ENCODE measurements at regions not wholly inside any gene's neighbourhood (a gene's known extent, or its start where the extent isn't known, plus 50 kb on each side); places are given as distances from the start of the nearest gene placed in this dataset.
A peak's percentile ranks its signal among the peaks of the same experiment; 100 is the strongest.

DNA sequence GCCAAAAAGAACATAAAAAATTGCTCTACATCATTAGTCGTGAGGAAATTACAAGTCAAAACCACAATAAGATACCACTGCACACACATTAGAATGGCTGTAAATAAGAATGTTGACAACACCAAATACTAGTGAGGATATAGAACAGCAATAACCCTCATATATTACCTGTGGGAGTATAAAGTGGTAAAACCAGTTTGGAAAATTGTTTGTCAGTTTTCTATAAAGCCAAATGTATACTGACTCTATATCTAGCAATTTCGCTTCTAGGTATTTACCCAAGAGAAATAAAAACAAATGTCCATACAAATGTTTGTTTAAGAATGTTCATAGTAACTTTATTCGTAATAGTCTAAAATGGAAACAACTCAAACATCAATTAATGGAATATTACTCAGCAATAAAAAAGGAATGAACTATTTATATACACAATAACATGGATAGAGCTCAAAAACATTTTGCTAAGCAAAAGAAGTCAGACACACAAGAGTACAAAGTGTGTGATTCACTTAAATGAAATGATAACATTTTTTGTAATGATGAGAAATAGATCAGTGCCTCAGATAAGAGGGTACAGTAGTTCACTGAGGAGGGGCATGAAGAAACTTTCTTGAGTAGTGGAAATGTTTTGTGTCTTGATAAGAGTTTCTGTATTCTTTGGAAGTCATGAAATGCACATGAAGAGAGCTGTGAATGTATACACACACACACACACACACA is 219.6 kb upstream of the ZNF462 start:
- Histone ChIP-seq H3K9ac (no peak overlapping the region), H3K79me2 (no peaks in the 10 kb centered on the region), H3K4me1 (no peaks in the 10 kb centered on the region), H3K4me3 (ENCODE audit: low read depth, low read length) (no peak overlapping the region), H2AFZ (no peak overlapping the region), H3K9me3 (ENCODE audit: control insufficient read depth, low read length) (no peaks in the 10 kb centered on the region), H3K27me3 (ENCODE audit: control insufficient read depth, insufficient read depth, low read length) (no peaks in the 10 kb centered on the region), H3K4me2 (ENCODE audit: low read length) (no peak overlapping the region), H3K27ac (no peak overlapping the region), H3K36me3 (ENCODE audit: control insufficient read depth, insufficient read depth, low read length) (no peaks in the 10 kb centered on the region)
- TF ChIP-seq, protein P1, sequence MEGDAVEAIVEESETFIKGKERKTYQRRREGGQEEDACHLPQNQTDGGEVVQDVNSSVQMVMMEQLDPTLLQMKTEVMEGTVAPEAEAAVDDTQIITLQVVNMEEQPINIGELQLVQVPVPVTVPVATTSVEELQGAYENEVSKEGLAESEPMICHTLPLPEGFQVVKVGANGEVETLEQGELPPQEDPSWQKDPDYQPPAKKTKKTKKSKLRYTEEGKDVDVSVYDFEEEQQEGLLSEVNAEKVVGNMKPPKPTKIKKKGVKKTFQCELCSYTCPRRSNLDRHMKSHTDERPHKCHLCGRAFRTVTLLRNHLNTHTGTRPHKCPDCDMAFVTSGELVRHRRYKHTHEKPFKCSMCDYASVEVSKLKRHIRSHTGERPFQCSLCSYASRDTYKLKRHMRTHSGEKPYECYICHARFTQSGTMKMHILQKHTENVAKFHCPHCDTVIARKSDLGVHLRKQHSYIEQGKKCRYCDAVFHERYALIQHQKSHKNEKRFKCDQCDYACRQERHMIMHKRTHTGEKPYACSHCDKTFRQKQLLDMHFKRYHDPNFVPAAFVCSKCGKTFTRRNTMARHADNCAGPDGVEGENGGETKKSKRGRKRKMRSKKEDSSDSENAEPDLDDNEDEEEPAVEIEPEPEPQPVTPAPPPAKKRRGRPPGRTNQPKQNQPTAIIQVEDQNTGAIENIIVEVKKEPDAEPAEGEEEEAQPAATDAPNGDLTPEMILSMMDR (IDR thresholded peaks at IDR 0.05): no peak

DNA sequence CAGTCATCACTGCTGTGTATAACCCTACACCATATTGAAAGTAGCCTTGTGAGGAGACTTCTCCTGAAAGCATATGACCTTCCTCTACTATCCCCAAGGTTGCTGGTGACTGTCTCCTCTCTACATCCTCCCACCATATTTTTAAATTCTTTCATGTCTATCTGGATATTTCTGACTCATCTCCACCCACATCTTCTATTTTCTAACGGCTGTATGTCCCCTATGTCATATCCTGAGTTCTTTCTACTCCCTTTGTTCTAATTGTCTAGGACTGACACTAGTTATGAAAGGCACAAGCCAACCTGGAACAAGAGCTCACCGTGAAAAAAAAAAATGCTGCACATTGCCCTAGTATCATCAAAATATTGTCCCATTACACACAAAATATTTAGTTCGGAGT is 218.3 kb upstream of the ZNF462 start:
- Histone ChIP-seq H2AFZ (no peak overlapping the region), H3K4me1 (no peaks in the 10 kb centered on the region), H3K9ac (no peak overlapping the region), H3K9me3 (ENCODE audit: control insufficient read depth, low read length) (no peaks in the 10 kb centered on the region), H3K27me3 (ENCODE audit: control insufficient read depth, insufficient read depth, low read length) (no peaks in the 10 kb centered on the region), H3K4me2 (ENCODE audit: low read length) (no peak overlapping the region), H3K4me3 (ENCODE audit: low read depth, low read length) (no peak overlapping the region), H3K27ac (no peak overlapping the region), H3K36me3 (ENCODE audit: control insufficient read depth, insufficient read depth, low read length) (no peaks in the 10 kb centered on the region), H3K79me2 (no peaks in the 10 kb centered on the region)
- TF ChIP-seq, protein P1 (IDR thresholded peaks at IDR 0.05): no peak

DNA sequence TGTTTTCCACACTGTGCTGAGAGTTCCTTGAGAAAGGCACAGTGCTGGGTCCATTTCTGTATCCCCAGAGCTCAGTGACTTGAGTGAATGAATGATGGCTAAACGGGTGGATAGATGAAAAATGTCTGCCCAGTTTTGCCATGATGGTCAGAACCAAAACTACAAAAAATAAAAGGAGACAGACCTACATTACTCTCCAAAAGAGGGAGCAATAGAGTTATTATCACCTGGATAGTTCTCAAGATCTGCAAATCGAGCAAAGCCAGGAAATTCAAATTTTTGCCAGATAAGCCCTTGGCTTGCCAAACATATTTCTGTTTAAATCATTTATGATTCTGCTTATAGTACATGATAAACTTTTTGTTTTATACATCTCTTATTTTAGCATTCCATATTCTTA is 214.2 kb upstream of the ZNF462 start:
- H3K27me3 ChIP-seq (ENCODE audit: control insufficient read depth, insufficient read depth, low read length): no peaks in the 10 kb centered on the region
- H3K9me3 ChIP-seq (ENCODE audit: control insufficient read depth, low read length): no peaks in the 10 kb centered on the region
- H3K4me1 ChIP-seq: no peaks in the 10 kb centered on the region
- no peak overlapping the region for H3K27ac ChIP-seq
- no peaks in the 10 kb centered on the region for H3K36me3 ChIP-seq (ENCODE audit: control insufficient read depth, insufficient read depth, low read length)
- TF ChIP-seq, protein P1 (IDR thresholded peaks at IDR 0.05): peak; percentile 10
- no peak overlapping the region for H2AFZ ChIP-seq
- H3K9ac ChIP-seq: no peak overlapping the region
- H3K4me2 ChIP-seq (ENCODE audit: low read length): no peak overlapping the region
- no peak overlapping the region for H3K4me3 ChIP-seq (ENCODE audit: low read depth, low read length)
- H3K79me2 ChIP-seq: no peaks in the 10 kb centered on the region

DNA sequence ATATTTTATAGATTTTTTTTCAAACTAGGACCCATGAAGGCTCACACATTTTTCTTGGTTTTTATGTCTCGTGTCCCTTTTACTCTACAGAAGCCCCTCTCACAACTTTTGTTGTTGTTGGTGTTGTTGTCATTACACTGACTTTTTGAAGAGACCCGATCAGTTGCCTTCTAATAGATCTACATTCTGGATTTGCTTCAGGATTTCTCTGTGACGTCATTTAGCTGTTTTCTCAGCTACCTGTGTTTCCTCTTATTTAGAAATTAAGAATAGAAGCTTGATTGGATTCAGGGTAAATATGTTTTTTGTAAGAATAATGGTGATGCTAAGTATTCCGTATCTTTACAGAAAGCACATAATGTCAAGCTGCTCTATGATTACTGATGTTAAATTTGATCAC is 213.3 kb upstream of the ZNF462 start:
- no peak overlapping the region for H3K4me3 ChIP-seq (ENCODE audit: low read depth, low read length)
- no peaks in the 10 kb centered on the region for H3K9me3 ChIP-seq (ENCODE audit: control insufficient read depth, low read length)
- H3K4me1 ChIP-seq: no peaks in the 10 kb centered on the region
- no peak overlapping the region for H3K9ac ChIP-seq
- H3K79me2 ChIP-seq: no peaks in the 10 kb centered on the region
- H3K36me3 ChIP-seq (ENCODE audit: control insufficient read depth, insufficient read depth, low read length): no peaks in the 10 kb centered on the region
- H3K4me2 ChIP-seq (ENCODE audit: low read length): no peak overlapping the region
- H2AFZ ChIP-seq: no peak overlapping the region
- TF ChIP-seq, protein P1 (IDR thresholded peaks at IDR 0.05): no peak
- no peaks in the 10 kb centered on the region for H3K27me3 ChIP-seq (ENCODE audit: control insufficient read depth, insufficient read depth, low read length)
- no peak overlapping the region for H3K27ac ChIP-seq

DNA sequence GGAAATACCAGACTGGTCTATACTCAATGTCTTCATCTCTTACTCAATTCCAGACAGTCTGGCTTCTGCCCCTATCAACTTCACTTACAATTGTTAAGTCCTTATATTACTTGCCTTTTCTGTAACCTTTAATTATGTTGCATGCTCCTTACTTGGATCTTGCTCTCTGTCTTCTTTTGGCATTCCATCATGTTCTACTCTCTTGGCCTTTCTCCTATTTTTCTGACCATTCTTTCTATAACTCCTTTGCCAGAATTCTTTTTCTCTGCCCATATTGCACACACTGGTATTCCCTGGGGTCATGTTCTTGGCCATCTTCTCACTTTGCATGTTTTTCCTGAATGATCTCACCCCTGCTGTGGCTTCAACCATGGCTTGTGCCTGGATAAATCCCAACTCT is 209.8 kb upstream of the ZNF462 start:
- Histone ChIP-seq H2AFZ (no peak overlapping the region), H3K4me1 (no peaks in the 10 kb centered on the region), H3K4me3 (ENCODE audit: low read depth, low read length) (no peak overlapping the region), H3K4me2 (ENCODE audit: low read length) (no peak overlapping the region), H3K9ac (no peak overlapping the region), H3K27ac (no peak overlapping the region), H3K27me3 (ENCODE audit: control insufficient read depth, insufficient read depth, low read length) (no peaks in the 10 kb centered on the region), H3K79me2 (no peaks in the 10 kb centered on the region), H3K36me3 (ENCODE audit: control insufficient read depth, insufficient read depth, low read length) (no peaks in the 10 kb centered on the region), H3K9me3 (ENCODE audit: control insufficient read depth, low read length) (no peaks in the 10 kb centered on the region)
- TF ChIP-seq, protein P1 (IDR thresholded peaks at IDR 0.05): no peak

Data from parathyroid adenoma (tissue), 2 donors.